GM12878 (cell line): ENCODE measurements at regions not wholly inside any gene's neighbourhood (a gene's known extent, or its start where the extent isn't known, plus 50 kb on each side); places are given as distances from the start of the nearest gene placed in this dataset.

Source experiments
- ATAC-seq: fragments of 200-7000 bp; cut with Tn5 transposase; 3 replicates; pipeline ENCODE4 v1.9.1; 2020; ENCODE audit warnings: mild to moderate bottlenecking, moderate library complexity
- BruUV-seq: library from RNA; stranded (reverse); fragments of 400-500 nt; replicated peaks from 2 replicates; lab custom pipeline; 2021; lab: Mats Ljungman, UMichigan
- CTCF ChIA-PET: fragments of 300-600 bp; sonication (Branson Sonifier 250); formaldehyde crosslinking; extraction: SDS; loops from one replicate; lab custom pipeline; 2021; ENCODE audit warnings: inconsistent platforms; lab: Yijun Ruan, JAX
- POLR2A ChIA-PET: fragments of 350-600 bp; formaldehyde crosslinking; extraction: SDS; loops from one replicate; lab custom pipeline; 2021; ENCODE audit warnings: inconsistent platforms; lab: Charles Lee
- RAD21 ChIA-PET: fragments of 300-600 bp; sonication (Branson Sonifier 250); formaldehyde crosslinking; loops from one replicate; lab custom pipeline; 2023; ENCODE audit warnings: antibody characterized with exemption; ENCODE audit not compliant: unreplicated experiment; lab: Charles Lee
- SMC1A ChIA-PET: fragments of 300-600 bp; sonication (Branson Sonifier 250); formaldehyde crosslinking; loops from one replicate; lab custom pipeline; 2023; ENCODE audit not compliant: unreplicated experiment, uncharacterized antibody; lab: Charles Lee
- DNase-seq: peaks from one replicate; pipeline ENCODE4 v3.0.0-alpha.2; 2011; ENCODE audit warnings: low read depth, low spot score
- FAIRE-seq: peaks from 3 replicates; lab custom pipeline; 2011; peaks lifted over from hg19 to GRCh38; lab: Jason Lieb, UNC
- H2AFZ ChIP-seq: 2 replicates; pipeline ENCODE4 v1.6.0; 2011; ENCODE audit warnings: low read depth, low read length, control low read depth; ENCODE audit not compliant: control insufficient read depth
- H3K27ac ChIP-seq: 2 replicates; pipeline ENCODE4 v1.5.1; 2011; ENCODE audit warnings: control low read depth; ENCODE audit not compliant: control insufficient read depth, insufficient read depth
- H3K27me3 ChIP-seq, 2 experiments: replicated peaks in 1 of 2; 2 replicates each; pipeline versions ENCODE4 v1.6.0 to v1.6.1; 2011; ENCODE audit warnings: low read length in 1 of 2; ENCODE audit not compliant: control insufficient read depth in 2 of 2, insufficient read depth in 2 of 2
- H3K36me3 ChIP-seq, 2 experiments: 2 replicates each; pipeline ENCODE4 v1.5.1; 2011; ENCODE audit warnings: low read length in 1 of 2; ENCODE audit not compliant: control insufficient read depth in 2 of 2, insufficient read depth in 2 of 2
- H3K4me1 ChIP-seq: 2 replicates; pipeline ENCODE4 v1.6.1; 2011; ENCODE audit warnings: mild to moderate bottlenecking, low read length, moderate library complexity, mixed read lengths; ENCODE audit not compliant: control insufficient read depth, insufficient read depth
- H3K4me2 ChIP-seq: 2 replicates; pipeline ENCODE4 v1.6.0; 2011; ENCODE audit warnings: control low read depth; ENCODE audit not compliant: control insufficient read depth, insufficient read depth
- H3K4me3 ChIP-seq: fragments of 200-600 bp; sonication (generic); 2 replicates; pipeline ENCODE4 v1.5.1; 2016
- H3K79me2 ChIP-seq: 2 replicates; pipeline ENCODE4 v1.6.0; 2011; ENCODE audit warnings: low read length; ENCODE audit not compliant: control insufficient read depth, insufficient read depth
- H3K9ac ChIP-seq: 2 replicates; pipeline ENCODE4 v1.8.0; 2011; ENCODE audit warnings: low read length, control low read depth, mixed read lengths; ENCODE audit not compliant: control insufficient read depth, insufficient read depth
- H3K9me3 ChIP-seq: replicated peaks from 3 replicates; pipeline ENCODE4 v1.5.1; 2011; ENCODE audit warnings: mild to moderate bottlenecking, low read length; ENCODE audit not compliant: control insufficient read depth, insufficient read depth
- H4K20me1 ChIP-seq: 2 replicates; pipeline ENCODE4 v1.6.0; 2011; ENCODE audit not compliant: control insufficient read depth, insufficient read depth
- BCLAF1 ChIP-seq: fragments of 450-650 bp; IDR thresholded peaks from 2 replicates; pipeline ENCODE4 v1.6.1; 2017; ENCODE audit warnings: antibody characterized with exemption, mild to moderate bottlenecking, moderate library complexity
- CREM ChIP-seq: IDR thresholded peaks from 2 replicates; pipeline ENCODE4 v1.6.1; 2014; ENCODE audit warnings: antibody characterized with exemption, low read depth
- EZH2 ChIP-seq: IDR thresholded peaks from 2 replicates; pipeline ENCODE4 v1.6.1; 2012; ENCODE audit warnings: low read depth, mild to moderate bottlenecking, control low read depth, inconsistent platforms, low read length, borderline replicate concordance; ENCODE audit not compliant: control insufficient read depth
- IKZF2 ChIP-seq, 2 experiments: fragments of 450-650 bp; IDR thresholded peaks; 2 replicates each; pipeline ENCODE4 v1.6.1; 2017; ENCODE audit warnings: mild to moderate bottlenecking in 2 of 2, moderate library complexity in 2 of 2
- LARP7 ChIP-seq: fragments of 450-650 bp; IDR thresholded peaks from 2 replicates; pipeline ENCODE4 v1.6.1; 2017; ENCODE audit warnings: mild to moderate bottlenecking
- NRF1 ChIP-seq: conservative IDR thresholded peaks from 2 replicates; pipeline ENCODE4 v1.6.1; 2011; ENCODE audit warnings: mild to moderate bottlenecking, low read depth, low read length, improper control_type of control experiment
- RUNX3 ChIP-seq: IDR thresholded peaks from 2 replicates; pipeline ENCODE4 v1.6.1; 2012; ENCODE audit warnings: low read length, inconsistent platforms
- YBX1 ChIP-seq: fragments of 450-650 bp; IDR thresholded peaks from 2 replicates; pipeline ENCODE4 v1.6.1; 2016; ENCODE audit warnings: antibody characterized with exemption
- WGBS: methylation state at CpG from one replicate; pipeline ENCODE4 v1.1.6; 2016; ENCODE audit warnings: low lambda C conversion rate; ENCODE audit not compliant: insufficient replicate concordance, insufficient coverage; ENCODE audit errors: missing lambda C conversion rate; 5-methylcytosine and 5-hydroxymethylcytosine counted together
- in situ Hi-C: fragments of 300-500 bp; cut with MboI; formaldehyde crosslinking; loops from 9 replicates; pipeline ENCODE4 v1.14.3; 2018; ENCODE audit warnings: mixed read lengths
- intact Hi-C: fragments of 100-400 bp; cut with micrococcal nuclease; formaldehyde crosslinking; loops from one replicate; pipeline ENCODE4 v1.14.2; 2022; ENCODE audit not compliant: unreplicated experiment

DNA sequence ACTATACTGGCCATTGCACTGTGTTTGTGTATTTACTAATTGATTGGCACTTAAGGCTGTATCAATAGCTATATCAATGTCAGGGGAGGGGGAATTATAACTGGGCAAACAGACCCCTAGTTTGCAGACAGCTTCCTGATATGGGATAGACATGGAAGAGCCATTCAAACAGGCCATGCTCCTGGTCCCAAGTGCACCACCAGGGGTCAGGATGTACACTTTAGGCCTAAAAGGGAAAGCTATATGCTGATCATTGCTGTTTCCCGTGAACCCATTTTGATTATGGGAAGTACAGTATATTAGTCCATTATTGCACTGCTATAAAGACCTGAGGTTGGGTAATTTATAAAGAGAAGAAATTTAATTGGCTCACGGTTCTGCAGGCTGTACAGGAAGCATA, 124.9 kb upstream of the BACE2 start:
- CTCF ChIA-PET = no interaction called here
- in situ Hi-C loops = no loop called here
- 13% methylated on average over 2 of the region's 2 CpGs for WGBS

More for the DNA sequence above, 124.9 kb upstream of the BACE2 start:
- SMC1A ChIA-PET = no interaction called here
- POLR2A ChIA-PET = no interaction called here
- Histone ChIP-seq H3K9ac (no peak overlapping the region), H3K36me3 (no peaks in the 10 kb centered on the region), H3K4me3 (no peak overlapping the region), H3K4me1 (no peaks in the 10 kb centered on the region), H4K20me1 (no peaks in the 10 kb centered on the region), H3K9me3 (no peaks in the 10 kb centered on the region; the same call in 2 of the 3 replicates), H2AFZ (no peak overlapping the region), H3K27ac (no peak overlapping the region), H3K27me3 (no peaks in the 10 kb centered on the region), H3K4me2 (no peak overlapping the region), H3K79me2 (no peaks in the 10 kb centered on the region)
- no peak for TF ChIP-seq RUNX3
- TF ChIP-seq YBX1 = no peak
- TF ChIP-seq BCLAF1 = no peak
- TF ChIP-seq CREM = no peak
- no peak for TF ChIP-seq LARP7
- TF ChIP-seq EZH2 = no peak
- TF ChIP-seq IKZF2 (IDR thresholded peaks at IDR 0.05) = no peak
- TF ChIP-seq NRF1 = no peak
- DNase-seq = no peak
- no peak for FAIRE-seq
- RAD21 ChIA-PET = no interaction called here
- intact Hi-C loops = no loop called here
- no peak for ATAC-seq
- no TSS peak for BruUV-seq
